Right lobe of liver (tissue), 4 donors: ENCODE measurements at regions not wholly inside any gene's neighbourhood (a gene's known extent, or its start where the extent isn't known, plus 50 kb on each side); places are given as distances from the start of the nearest gene placed in this dataset.

Experiments used
- CTCF ChIP-seq, 4 donors: fragments of 200-600 bp in 3 of 4; fragments of 450-650 bp in 1 of 4; IDR thresholded peaks; one replicate each; pipeline versions ENCODE4 v1.5.1 to v1.8.0; 2016 to 2022; ENCODE audit warnings: antibody characterized with exemption in 4 of 4, mild to moderate bottlenecking in 2 of 4
- POLR2A ChIP-seq: fragments of 450-650 bp; IDR thresholded peaks from one replicate; pipeline ENCODE4 v1.6.1; 2017; ENCODE audit warnings: antibody characterized with exemption, mild to moderate bottlenecking
- donor health status: DM: no; HTN: no; CAD: no.
- donor health status: DM: no; HTN: no; CAD: no.
- donor health status: DM: no; HTN: yes; CAD: no.

- TF ChIP-seq CTCF (IDR thresholded peaks at IDR 0.05) = no peak
- TF ChIP-seq POLR2A = no peak
Measured at GRCh38 chr11:16572945-16573344, 165.5 kb upstream of the C11orf58 start.
